Astrocyte (in vitro differentiated cells and primary cell): ENCODE measurements at regions not wholly inside any gene's neighbourhood (a gene's known extent, or its start where the extent isn't known, plus 50 kb on each side); places are given as distances from the start of the nearest gene placed in this dataset.

ENCODE experiments used
- DNase-seq: peaks from one replicate; pipeline ENCODE4 v3.0.0-alpha.2; 2010; ENCODE audit warnings: low read depth
- FAIRE-seq: peaks from 2 replicates; lab custom pipeline; 2011; peaks lifted over from hg19 to GRCh38; lab: Jason Lieb, UNC
- H2AFZ ChIP-seq: 2 replicates; pipeline ENCODE4 v1.6.0; 2012; ENCODE audit warnings: low read depth, low read length, inconsistent platforms
- H3K27ac ChIP-seq: 2 replicates; pipeline ENCODE4 v1.5.1; 2011; ENCODE audit warnings: low read depth, low read length, inconsistent platforms
- H3K27me3 ChIP-seq: 2 replicates; pipeline ENCODE4 v1.6.0; 2011; ENCODE audit warnings: low read length, inconsistent platforms; ENCODE audit not compliant: insufficient read depth
- H3K36me3 ChIP-seq: 2 replicates; pipeline ENCODE4 v1.5.1; 2011; ENCODE audit warnings: low read length, inconsistent platforms; ENCODE audit not compliant: insufficient read depth
- H3K4me1 ChIP-seq: 2 replicates; pipeline ENCODE4 v1.5.1; 2011; ENCODE audit warnings: low read length, inconsistent platforms; ENCODE audit not compliant: insufficient read depth
- H3K4me2 ChIP-seq: 2 replicates; pipeline ENCODE4 v1.6.0; 2012; ENCODE audit warnings: low read length, inconsistent platforms
- H3K4me3 ChIP-seq: 2 replicates; pipeline ENCODE4 v1.5.1; 2011; ENCODE audit warnings: low read depth, mild to moderate bottlenecking, low read length, inconsistent platforms; ENCODE audit not compliant: insufficient read depth
- H3K79me2 ChIP-seq: 2 replicates; pipeline ENCODE4 v1.6.0; 2012; ENCODE audit warnings: mild to moderate bottlenecking, low read length, inconsistent platforms; ENCODE audit not compliant: insufficient read depth
- H3K9ac ChIP-seq: 2 replicates; pipeline ENCODE4 v1.6.0; 2012; ENCODE audit warnings: mild to moderate bottlenecking, low read length, inconsistent platforms
- H3K9me3 ChIP-seq: 2 replicates; pipeline ENCODE4 v1.5.1; 2012; ENCODE audit warnings: low read depth, mild to moderate bottlenecking, low read length, inconsistent platforms; ENCODE audit not compliant: insufficient read depth
- H4K20me1 ChIP-seq: 2 replicates; pipeline ENCODE4 v1.6.0; 2012; ENCODE audit warnings: low read length, inconsistent platforms; ENCODE audit not compliant: insufficient read depth
- H3K27ac Mint-ChIP-seq: one replicate; pipeline ENCODE4 v1.8.0; 2021; ENCODE audit warnings: mild to moderate bottlenecking, mixed read lengths; ENCODE audit not compliant: unreplicated experiment
- H3K27me3 Mint-ChIP-seq: one replicate; pipeline ENCODE4 v1.8.0; 2021; ENCODE audit warnings: low read depth, mixed read lengths; ENCODE audit not compliant: unreplicated experiment
- H3K36me3 Mint-ChIP-seq: one replicate; pipeline ENCODE4 v1.8.0; 2021; ENCODE audit warnings: low read depth, mixed read lengths; ENCODE audit not compliant: unreplicated experiment
- H3K4me1 Mint-ChIP-seq: one replicate; pipeline ENCODE4 v1.8.0; 2021; ENCODE audit warnings: low read depth, mixed read lengths; ENCODE audit not compliant: unreplicated experiment
- H3K4me3 Mint-ChIP-seq: one replicate; pipeline ENCODE4 v1.8.0; 2021; ENCODE audit warnings: mild to moderate bottlenecking, moderate library complexity, mixed read lengths; ENCODE audit not compliant: unreplicated experiment
- H3K9me3 Mint-ChIP-seq: one replicate; pipeline ENCODE4 v1.8.0; 2021; ENCODE audit warnings: mild to moderate bottlenecking, mixed read lengths; ENCODE audit not compliant: unreplicated experiment
- CTCF ChIP-seq: IDR thresholded peaks from 2 replicates; pipeline ENCODE4 v1.5.1; 2011; ENCODE audit warnings: low read depth, mild to moderate bottlenecking, inconsistent platforms, low read length, moderate library complexity; ENCODE audit not compliant: insufficient read depth
- EZH2 ChIP-seq: IDR thresholded peaks from 2 replicates; pipeline ENCODE4 v1.6.1; 2012; ENCODE audit warnings: mild to moderate bottlenecking, low read length, inconsistent platforms; ENCODE audit not compliant: insufficient read depth

GRCh38 chr5:96243203-96243602 is 189.8 kb downstream of the PCSK1 start:
- Histone ChIP-seq H3K4me1 (peaks cover 18% of the 10 kb centered on the region), H3K27me3 (no peaks in the 10 kb centered on the region), H4K20me1 (no peaks in the 10 kb centered on the region), H3K9ac (no peak overlapping the region), H2AFZ (no peak overlapping the region), H3K4me2 (no peak overlapping the region), H3K9me3 (no peaks in the 10 kb centered on the region), H3K27ac (no peak overlapping the region), H3K4me3 (no peak overlapping the region), H3K79me2 (no peaks in the 10 kb centered on the region), H3K36me3 (no peaks in the 10 kb centered on the region)
- H3K9me3 Mint-ChIP-seq: peaks cover 2% of the 10 kb centered on the region
- H3K27ac Mint-ChIP-seq: peak overlapping the region; percentile 62
- H3K4me3 Mint-ChIP-seq: no peak overlapping the region
- FAIRE-seq: no peak
- H3K36me3 Mint-ChIP-seq: peaks cover 2% of the 10 kb centered on the region
- no peaks in the 10 kb centered on the region for H3K27me3 Mint-ChIP-seq
- H3K4me1 Mint-ChIP-seq: peaks cover 18% of the 10 kb centered on the region
- TF ChIP-seq CTCF (no peak), EZH2 (no peak)
- peak; percentile 62 for DNase-seq

GRCh38 chr5:96242571-96242970 is 190.5 kb downstream of the PCSK1 start:
- H3K79me2 ChIP-seq: no peaks in the 10 kb centered on the region
- Mint-ChIP-seq H3K36me3 (peaks cover 2% of the 10 kb centered on the region), H3K27ac (no peak overlapping the region), H3K4me1 (peaks cover 16% of the 10 kb centered on the region), H3K9me3 (peaks cover 2% of the 10 kb centered on the region), H3K27me3 (no peaks in the 10 kb centered on the region), H3K4me3 (no peak overlapping the region)
- H3K27me3 ChIP-seq: no peaks in the 10 kb centered on the region
- H3K4me1 ChIP-seq: peaks cover 13% of the 10 kb centered on the region
- no peaks in the 10 kb centered on the region for H3K9me3 ChIP-seq
- no peaks in the 10 kb centered on the region for H4K20me1 ChIP-seq
- FAIRE-seq (peak; percentile 86), DNase-seq (no peak)
- no peak overlapping the region for H3K27ac ChIP-seq
- no peak overlapping the region for H3K4me2 ChIP-seq
- H2AFZ ChIP-seq: no peak overlapping the region
- TF ChIP-seq CTCF: no peak
- no peak for TF ChIP-seq EZH2
- no peaks in the 10 kb centered on the region for H3K36me3 ChIP-seq
- H3K9ac ChIP-seq: no peak overlapping the region
- no peak overlapping the region for H3K4me3 ChIP-seq

- H3K36me3 ChIP-seq: no peaks in the 10 kb centered on the region
- no peak overlapping the region for H3K4me2 ChIP-seq
- H2AFZ ChIP-seq: no peak overlapping the region
- H3K27ac ChIP-seq: no peak overlapping the region
- H3K4me3 Mint-ChIP-seq: no peak overlapping the region
- no peak overlapping the region for H3K9ac ChIP-seq
- no peaks in the 10 kb centered on the region for H4K20me1 ChIP-seq
- no peaks in the 10 kb centered on the region for H3K9me3 ChIP-seq
- no peaks in the 10 kb centered on the region for H3K27me3 ChIP-seq
- H3K4me1 ChIP-seq: no peaks in the 10 kb centered on the region
- H3K27me3 Mint-ChIP-seq: no peaks in the 10 kb centered on the region
- no peaks in the 10 kb centered on the region for H3K36me3 Mint-ChIP-seq
- TF ChIP-seq CTCF: no peak
- no peak for TF ChIP-seq EZH2
- no peak overlapping the region for H3K27ac Mint-ChIP-seq
- no peak for FAIRE-seq
- no peak for DNase-seq
- H3K4me3 ChIP-seq: no peak overlapping the region
- peaks cover 26% of the 10 kb centered on the region for H3K4me1 Mint-ChIP-seq
- H3K9me3 Mint-ChIP-seq: no peaks in the 10 kb centered on the region
- no peaks in the 10 kb centered on the region for H3K79me2 ChIP-seq
Measured at GRCh38 chr5:96236831-96237230, 196.2 kb downstream of the PCSK1 start.
